ENCODE measurements at regions not wholly inside any gene's neighbourhood (a gene's known extent, or its start where the extent isn't known, plus 50 kb on each side); places are given as distances from the start of the nearest gene placed in this dataset.

DNA sequence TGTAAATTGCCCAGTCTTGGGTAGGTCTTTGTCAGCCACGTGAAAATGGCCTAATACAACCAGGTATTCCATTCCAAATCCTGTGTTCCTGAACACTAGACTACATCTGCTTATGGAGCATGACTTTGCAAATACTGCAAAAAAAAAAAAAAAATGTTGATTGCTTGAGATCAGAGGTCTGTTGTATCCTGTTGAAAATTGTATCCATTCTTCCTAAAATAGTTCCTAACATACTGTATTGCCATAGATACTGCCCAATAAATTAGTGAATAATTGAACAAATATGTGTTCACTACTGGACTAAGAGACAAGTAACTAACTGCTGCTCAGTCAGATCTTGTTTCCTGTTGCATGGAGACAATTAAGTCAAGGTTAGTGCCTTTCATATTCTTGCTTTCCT is 164.3 kb upstream of the PABPC4L start:
- TF ChIP-seq, protein P1, sequence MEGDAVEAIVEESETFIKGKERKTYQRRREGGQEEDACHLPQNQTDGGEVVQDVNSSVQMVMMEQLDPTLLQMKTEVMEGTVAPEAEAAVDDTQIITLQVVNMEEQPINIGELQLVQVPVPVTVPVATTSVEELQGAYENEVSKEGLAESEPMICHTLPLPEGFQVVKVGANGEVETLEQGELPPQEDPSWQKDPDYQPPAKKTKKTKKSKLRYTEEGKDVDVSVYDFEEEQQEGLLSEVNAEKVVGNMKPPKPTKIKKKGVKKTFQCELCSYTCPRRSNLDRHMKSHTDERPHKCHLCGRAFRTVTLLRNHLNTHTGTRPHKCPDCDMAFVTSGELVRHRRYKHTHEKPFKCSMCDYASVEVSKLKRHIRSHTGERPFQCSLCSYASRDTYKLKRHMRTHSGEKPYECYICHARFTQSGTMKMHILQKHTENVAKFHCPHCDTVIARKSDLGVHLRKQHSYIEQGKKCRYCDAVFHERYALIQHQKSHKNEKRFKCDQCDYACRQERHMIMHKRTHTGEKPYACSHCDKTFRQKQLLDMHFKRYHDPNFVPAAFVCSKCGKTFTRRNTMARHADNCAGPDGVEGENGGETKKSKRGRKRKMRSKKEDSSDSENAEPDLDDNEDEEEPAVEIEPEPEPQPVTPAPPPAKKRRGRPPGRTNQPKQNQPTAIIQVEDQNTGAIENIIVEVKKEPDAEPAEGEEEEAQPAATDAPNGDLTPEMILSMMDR (IDR thresholded peaks at IDR 0.05): no peak
- TF ChIP-seq EP300 (IDR thresholded peaks at IDR 0.05): no peak
- no peak for TF ChIP-seq POLR2A (IDR thresholded peaks at IDR 0.05)
- no peak for TF ChIP-seq POLR2AphosphoS5 (IDR thresholded peaks at IDR 0.05)

Data from upper lobe of left lung (tissue), 4 donors.